ENCODE measurements at regions not wholly inside any gene's neighbourhood (a gene's known extent, or its start where the extent isn't known, plus 50 kb on each side); places are given as distances from the start of the nearest gene placed in this dataset.
"Not testable (repeated sequence)": the region's sequence is repeated elsewhere in the genome, so short reads cannot be mapped to it uniquely, and the experiment has no call there.

DNA sequence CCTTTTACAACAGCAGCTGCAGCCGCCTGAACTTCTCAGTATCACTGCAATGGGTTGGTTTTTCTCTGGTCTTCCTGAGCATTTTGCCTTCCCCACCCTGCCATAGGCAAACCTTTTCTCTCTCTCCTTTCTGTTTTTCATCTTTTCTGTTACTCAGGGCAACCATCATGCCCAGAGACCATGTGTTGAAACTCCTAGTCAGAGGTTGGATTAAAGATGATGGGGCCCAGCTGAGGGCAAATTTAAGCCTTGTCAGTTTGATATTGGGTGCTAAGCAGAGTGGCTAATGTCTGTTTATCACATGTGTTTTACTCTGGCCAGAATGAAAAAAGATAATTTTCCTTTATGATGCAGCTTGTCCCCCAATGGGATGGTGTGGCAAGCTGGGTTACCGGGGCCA, 107.9 kb upstream of the PMCH start:
- DNase-seq (ENCODE audit: low spot score), result no peak
- TF ChIP-seq, protein P1, sequence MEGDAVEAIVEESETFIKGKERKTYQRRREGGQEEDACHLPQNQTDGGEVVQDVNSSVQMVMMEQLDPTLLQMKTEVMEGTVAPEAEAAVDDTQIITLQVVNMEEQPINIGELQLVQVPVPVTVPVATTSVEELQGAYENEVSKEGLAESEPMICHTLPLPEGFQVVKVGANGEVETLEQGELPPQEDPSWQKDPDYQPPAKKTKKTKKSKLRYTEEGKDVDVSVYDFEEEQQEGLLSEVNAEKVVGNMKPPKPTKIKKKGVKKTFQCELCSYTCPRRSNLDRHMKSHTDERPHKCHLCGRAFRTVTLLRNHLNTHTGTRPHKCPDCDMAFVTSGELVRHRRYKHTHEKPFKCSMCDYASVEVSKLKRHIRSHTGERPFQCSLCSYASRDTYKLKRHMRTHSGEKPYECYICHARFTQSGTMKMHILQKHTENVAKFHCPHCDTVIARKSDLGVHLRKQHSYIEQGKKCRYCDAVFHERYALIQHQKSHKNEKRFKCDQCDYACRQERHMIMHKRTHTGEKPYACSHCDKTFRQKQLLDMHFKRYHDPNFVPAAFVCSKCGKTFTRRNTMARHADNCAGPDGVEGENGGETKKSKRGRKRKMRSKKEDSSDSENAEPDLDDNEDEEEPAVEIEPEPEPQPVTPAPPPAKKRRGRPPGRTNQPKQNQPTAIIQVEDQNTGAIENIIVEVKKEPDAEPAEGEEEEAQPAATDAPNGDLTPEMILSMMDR (IDR thresholded peaks at IDR 0.05; ENCODE audit: extremely low read depth, missing control alignments), result no peak

- DNase-seq (ENCODE audit: low spot score), result not testable (repeated sequence)
These were observed 107.0 kb upstream of the PMCH start for GRCh38 chr12:102304667-102305066.

GRCh38 chr12:102302553-102302952, 104.9 kb upstream of the PMCH start:
- DNase-seq (ENCODE audit: low spot score), result no peak
- TF ChIP-seq, protein P1 (IDR thresholded peaks at IDR 0.05; ENCODE audit: extremely low read depth, missing control alignments), result no peak

GRCh38 chr12:102301547-102301946, 103.9 kb upstream of the PMCH start:
- TF ChIP-seq, protein P1 (IDR thresholded peaks at IDR 0.05; ENCODE audit: extremely low read depth, missing control alignments), result no peak
- DNase-seq (ENCODE audit: low spot score), result no peak

DNA sequence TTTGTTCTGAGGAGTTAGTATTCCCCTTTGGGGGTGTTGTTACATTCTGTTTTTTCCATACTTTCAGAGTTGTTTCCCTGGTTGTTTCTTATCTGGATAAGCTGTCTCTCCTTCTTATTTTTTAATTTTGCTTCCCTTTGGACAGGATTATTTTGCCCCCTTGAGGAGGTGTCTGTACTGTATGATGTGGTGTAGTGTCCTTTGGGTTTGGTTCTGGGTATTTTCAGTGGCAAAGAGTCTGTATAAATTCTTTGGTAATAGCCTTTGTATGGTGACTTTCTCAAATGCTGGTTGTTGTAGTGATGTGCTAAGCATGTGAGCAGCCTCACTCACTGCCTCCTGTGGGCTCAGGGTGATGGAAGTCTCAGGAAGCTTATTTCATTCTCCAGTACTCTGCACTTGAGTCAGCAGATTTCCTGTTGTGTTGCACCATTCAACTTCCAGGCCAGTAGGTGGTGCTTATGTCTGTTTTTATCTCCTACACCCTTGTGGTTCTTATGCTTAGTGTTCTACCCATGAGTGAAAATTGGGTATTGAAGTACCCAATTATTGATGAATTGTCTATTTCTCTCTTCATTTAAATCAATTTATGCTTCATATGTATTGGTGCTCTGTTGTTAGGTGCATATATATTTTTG, 103.3 kb upstream of the PMCH start:
- TF ChIP-seq, protein P1 (IDR thresholded peaks at IDR 0.05; ENCODE audit: extremely low read depth, missing control alignments), result peak; percentile 35
- peak; percentile 58 for DNase-seq (ENCODE audit: low spot score)

DNA sequence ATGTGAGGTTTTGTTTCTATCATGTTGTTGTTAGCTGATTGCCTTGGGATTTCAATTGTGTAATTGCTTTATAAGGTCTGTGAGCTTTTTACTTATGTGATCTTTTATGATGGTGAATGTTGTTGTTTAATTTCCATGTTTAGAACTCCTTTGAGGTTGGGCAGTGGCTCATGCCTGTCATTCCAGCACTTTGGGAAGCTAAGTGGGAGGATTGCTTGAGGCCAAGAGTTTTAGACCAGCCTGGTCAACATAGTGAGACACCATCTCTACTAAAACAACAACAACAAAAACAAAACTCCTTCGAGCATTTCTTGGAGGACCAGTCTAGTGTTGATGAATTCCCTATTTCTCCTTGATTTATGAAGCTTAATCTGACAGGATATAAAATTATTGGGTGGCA, 102.1 kb upstream of the PMCH start:
- DNase-seq (ENCODE audit: low spot score), result no peak
- TF ChIP-seq, protein P1 (IDR thresholded peaks at IDR 0.05; ENCODE audit: extremely low read depth, missing control alignments), result no peak

DNA sequence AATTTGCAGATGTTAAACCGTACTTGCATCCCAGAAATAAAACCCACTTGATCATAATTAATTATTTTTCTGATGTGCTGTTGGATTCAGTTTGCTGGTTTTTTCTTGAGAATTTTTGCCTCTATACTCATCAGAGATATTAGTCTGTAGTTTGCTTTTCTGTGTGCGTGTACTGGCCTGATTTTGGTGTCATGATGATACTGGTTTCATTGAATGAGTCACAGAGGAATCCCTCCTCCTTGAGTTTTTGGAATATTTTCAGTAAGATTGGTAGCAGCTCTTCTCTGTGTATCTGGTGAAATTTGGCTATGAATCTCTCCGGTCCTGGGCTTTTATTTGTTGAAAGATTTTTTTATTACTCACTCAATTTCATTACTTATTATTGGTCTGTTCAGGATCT, 100.4 kb upstream of the PMCH start:
- TF ChIP-seq, protein P1 (IDR thresholded peaks at IDR 0.05; ENCODE audit: extremely low read depth, missing control alignments), result no peak

GRCh38 chr12:102297412-102297811, 99.8 kb upstream of the PMCH start:
- TF ChIP-seq, protein P1 (IDR thresholded peaks at IDR 0.05; ENCODE audit: extremely low read depth, missing control alignments), result no peak
- DNase-seq (ENCODE audit: low spot score), result no peak

More for the DNA sequence above, 100.4 kb upstream of the PMCH start:
- no peak for DNase-seq (ENCODE audit: low spot score)

Measured in GM20000 (cell line).